ENCODE measurements at regions not wholly inside any gene's neighbourhood (a gene's known extent, or its start where the extent isn't known, plus 50 kb on each side); places are given as distances from the start of the nearest gene placed in this dataset.

GRCh38 chr5:61969755-61970154 lies 336.3 kb upstream of the KIF2A start:
- DNase-seq: no peak

GRCh38 chr5:61970218-61970617 lies 335.8 kb upstream of the KIF2A start:
- no peak for DNase-seq

DNA sequence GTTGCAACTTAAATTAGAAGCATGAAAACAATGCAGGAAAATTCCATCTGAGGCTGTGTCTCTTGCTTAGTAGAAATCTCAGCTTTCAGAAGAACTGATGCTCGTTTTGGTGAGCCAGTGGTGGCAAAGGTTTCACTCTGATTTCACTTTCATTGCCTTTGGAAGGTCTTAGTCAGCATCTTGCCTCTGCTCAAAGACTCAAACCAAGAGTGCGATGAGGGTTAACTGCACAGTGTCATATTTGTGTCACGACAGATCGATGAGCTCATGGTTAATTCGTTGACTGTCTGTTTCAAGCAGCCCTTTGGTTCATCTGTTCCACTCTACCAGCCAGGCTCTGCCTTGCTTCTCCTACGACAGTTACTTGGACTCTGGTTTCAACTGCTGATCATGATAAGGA lies 331.3 kb upstream of the KIF2A start:
- DNase-seq: no peak

DNA sequence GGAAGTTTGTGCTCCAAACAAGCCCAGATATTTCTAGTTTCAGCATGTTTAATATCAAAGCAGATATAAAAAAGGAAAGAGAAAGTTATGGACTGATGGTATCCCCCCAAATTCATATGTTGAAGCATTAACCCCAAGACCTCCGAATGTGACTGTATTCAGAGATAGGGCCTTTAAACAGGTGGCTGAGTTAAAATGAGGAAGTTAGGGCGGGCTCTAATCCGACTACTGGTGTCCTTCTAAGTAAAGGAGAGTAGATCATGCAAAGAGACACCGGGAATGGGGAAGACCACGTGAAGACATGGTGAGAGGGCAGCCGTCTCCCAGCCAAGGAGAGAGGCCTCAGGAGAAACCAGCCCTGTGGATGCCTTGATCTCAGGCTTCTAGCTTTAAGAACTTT lies 324.1 kb upstream of the KIF2A start:
- no peak for DNase-seq

DNA sequence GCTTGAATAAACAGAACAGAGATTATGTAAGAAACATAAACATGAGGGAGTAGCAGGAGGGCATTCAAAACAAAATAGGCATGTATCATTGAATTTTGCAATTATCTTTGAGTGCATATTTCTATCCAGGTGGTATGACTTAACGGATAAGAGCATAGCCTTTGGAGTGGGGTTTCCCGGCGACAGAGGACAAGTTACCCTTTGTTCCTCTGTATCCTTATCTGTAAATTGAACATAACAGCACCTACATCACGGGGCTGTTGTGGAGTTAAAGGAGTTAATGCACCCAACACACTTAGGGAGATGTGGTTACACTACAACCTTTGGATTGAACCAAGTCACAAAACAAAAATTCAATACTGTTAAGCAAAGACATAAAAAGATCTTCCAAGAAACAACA lies 314.6 kb upstream of the KIF2A start:
- DNase-seq: no peak

DNA sequence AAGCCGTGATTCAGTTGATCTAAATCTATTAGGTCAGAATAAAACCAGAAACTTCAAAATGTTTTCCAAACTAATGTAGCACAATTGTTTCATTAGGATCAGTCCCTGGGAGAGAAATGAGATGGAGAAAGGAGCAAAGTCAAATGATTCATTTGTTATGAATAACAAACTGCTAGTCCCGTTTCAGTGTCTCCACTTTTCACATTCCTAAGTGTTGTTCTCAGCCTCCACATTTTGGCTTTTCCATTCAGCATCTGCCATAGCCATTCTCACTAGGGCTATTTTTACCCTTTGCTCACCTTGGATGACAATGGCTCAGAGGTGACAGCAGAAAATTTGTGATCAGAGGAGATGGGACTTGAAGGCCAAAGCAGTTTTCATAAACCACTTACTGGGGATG lies 314.1 kb upstream of the KIF2A start:
- no peak for DNase-seq

- no peak for DNase-seq
These were observed 312.6 kb upstream of the KIF2A start for GRCh38 chr5:61993295-61993927.

- DNase-seq: no peak
These were observed 311.8 kb upstream of the KIF2A start for GRCh38 chr5:61994171-61994570.

DNA sequence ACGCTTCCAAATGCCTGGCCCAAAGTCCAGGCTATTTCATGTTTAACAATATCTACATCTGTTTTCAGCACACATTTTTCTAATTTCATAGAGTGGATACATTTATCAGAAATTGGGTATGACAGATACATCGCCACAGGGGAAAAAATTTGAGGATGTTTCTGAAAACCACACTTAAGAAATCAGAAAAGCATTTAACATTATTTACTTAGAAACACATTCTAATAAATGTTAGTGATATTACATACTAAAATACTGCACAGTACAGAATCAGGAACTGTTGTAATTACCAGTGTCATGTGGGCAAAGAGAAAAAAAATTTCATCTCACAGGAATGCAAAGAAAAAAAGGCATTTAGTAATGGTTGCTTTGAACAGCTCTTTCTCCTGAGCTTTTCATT lies 310.5 kb upstream of the KIF2A start:
- DNase-seq: no peak

- DNase-seq: no peak
These were observed 306.6 kb upstream of the KIF2A start for GRCh38 chr5:61999371-61999770.

DNA sequence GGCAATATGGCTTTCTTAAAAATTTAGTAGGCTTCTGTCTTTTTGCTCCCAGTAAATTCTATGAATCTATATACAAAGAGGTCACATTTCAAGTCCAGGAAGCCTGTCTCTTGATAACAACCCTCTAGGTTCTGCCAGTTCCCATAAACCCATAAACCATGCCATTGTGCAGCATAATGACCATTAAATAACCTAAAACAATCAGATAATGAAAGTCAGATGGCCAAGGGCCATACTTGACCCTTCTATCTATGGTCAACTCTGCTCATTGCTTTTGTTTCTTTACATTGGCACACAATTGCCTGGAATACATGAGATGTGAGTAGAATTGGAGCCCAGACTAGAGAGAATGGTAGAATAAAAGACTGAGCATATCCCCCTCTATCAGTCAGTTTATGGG lies 305.4 kb upstream of the KIF2A start:
- DNase-seq: no peak

DNA sequence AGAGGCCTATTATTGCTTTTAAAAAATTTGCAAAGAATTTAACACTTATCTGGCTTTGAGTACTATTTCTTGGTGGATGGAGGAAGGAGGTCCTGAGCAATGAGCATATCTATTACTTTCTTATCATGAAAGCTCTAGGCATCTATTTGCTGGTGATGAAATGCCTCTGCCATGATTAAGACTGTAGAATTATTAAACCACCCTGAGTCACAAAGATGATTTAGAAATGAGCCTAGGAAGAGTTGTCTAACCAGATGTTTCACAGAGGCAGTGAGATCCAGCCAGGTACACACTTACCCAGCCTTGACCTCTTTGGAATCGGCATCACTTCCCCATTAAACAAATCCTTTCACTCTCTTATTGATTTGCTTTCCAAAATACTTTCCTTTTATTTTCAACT lies 304.4 kb upstream of the KIF2A start:
- no peak for DNase-seq

- DNase-seq: no peak
These were observed 303.6 kb upstream of the KIF2A start for GRCh38 chr5:62002436-62002835.

GRCh38 chr5:62005551-62005950 lies 300.5 kb upstream of the KIF2A start:
- DNase-seq: no peak

DNA sequence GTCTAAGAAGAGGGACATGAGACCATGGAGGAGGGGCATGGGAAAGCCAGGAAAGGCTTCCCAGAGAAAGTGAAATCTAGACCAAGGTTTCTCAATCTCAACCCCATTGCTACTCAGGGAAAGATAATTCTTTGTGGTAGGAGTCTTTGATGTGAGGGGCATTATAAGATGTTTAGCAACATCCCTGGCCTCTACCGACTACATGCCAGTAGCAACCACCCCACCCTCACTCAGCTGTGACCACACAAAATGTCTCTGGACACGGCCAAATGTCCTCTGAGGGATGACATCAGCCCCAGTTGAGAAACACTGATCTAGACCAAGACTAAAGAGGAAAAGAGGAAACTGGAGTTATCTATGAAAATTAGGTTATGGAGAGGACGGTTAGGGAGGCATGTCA lies 298.5 kb upstream of the KIF2A start:
- no peak for DNase-seq

- no peak for DNase-seq
These were observed 294.8 kb upstream of the KIF2A start for GRCh38 chr5:62011089-62011664.

- no peak for DNase-seq
These were observed 288.9 kb upstream of the KIF2A start for GRCh38 chr5:62017092-62017491.

GRCh38 chr5:62029303-62029702 lies 276.7 kb upstream of the KIF2A start:
- DNase-seq: no peak

DNA sequence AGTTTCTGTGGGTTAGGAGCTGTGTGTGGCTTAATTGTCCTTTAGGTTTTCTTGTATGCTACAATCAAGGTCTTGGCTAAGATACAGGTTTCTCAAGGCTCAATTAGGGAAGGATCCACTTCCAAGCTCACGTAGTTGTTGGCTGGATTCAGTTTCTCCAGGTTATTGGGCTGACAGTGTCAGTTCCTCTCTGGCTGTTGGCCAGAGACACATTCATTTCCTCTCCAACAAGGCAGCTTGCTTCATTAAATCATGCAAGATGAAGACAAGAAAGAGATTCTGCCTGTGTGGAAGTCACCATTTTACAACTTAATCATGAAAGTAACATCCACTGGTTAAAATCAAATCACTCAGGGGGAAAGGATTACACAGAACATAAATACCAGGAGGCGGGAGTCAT lies 275.7 kb upstream of the KIF2A start:
- DNase-seq: no peak

GRCh38 chr5:62038024-62038423 lies 268.0 kb upstream of the KIF2A start:
- no peak for DNase-seq

DNA sequence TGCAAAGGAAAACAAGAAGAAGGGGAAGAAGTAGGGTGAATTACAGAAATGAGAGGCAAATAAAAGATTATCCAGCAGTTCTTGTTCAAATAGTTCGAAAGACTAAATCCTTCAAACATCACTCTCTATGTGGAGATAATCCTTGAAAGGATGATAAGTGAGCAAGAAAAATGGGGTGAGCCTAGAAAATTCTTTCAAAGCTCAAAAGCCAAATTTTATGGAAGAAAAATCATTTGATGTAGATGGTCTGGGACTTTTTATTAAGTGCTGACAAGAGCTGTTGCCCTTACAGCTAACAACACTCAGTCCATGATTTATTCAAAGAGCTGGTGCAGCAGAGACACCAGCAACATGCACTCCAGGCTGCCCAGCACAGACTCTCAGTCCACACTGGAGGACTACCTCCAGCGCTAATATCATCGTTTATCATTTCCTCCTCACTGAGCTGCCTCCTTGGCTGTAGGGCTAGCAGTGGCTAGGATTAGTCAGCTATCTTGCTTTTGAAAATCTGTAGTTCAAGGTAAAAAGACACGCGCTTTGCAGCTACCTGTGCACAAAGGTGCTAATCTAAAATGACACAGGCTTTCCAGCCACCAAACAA lies 264.8 kb upstream of the KIF2A start:
- no peak for DNase-seq

- no peak for DNase-seq
These were observed 264.0 kb upstream of the KIF2A start for GRCh38 chr5:62042007-62042406.

- peak; percentile 50 for DNase-seq
These were observed 262.4 kb upstream of the KIF2A start for GRCh38 chr5:62043289-62044280.

DNA sequence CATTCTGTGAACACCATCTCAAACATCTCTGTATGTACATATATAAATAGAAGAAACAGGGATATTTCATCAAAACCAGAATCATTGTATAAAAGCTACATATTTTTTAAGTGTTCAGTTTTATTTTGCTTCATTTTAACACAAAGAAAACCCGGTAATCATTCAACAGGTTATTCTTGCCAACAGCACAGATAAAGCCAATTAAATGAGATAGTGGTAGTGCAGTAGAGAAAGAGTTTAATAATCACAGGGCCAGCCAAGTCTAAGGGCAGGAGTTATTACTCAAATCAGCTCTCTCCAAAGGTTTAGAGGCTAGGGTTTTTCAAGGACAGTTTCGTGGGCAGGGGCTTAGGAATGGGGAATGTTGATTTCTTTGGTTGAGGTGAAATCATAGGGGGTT lies 261.0 kb upstream of the KIF2A start:
- no peak for DNase-seq

Data from NCI-H146 (cell line).